PC-9 (cell line): ENCODE measurements at regions not wholly inside any gene's neighbourhood (a gene's known extent, or its start where the extent isn't known, plus 50 kb on each side); places are given as distances from the start of the nearest gene placed in this dataset.

ENCODE experiments used
- BruUV-seq: library from RNA; stranded (reverse); fragments of 400-500 nt; replicated peaks from 2 replicates; lab custom pipeline; 2021; lab: Mats Ljungman, UMichigan
- CTCF ChIA-PET: fragments of 300-600 bp; sonication (Branson Sonifier 250); formaldehyde crosslinking; loops from one replicate; lab custom pipeline; 2022; ENCODE audit warnings: antibody characterized with exemption; lab: Charles Lee
- POLR2A ChIA-PET: fragments of 300-600 bp; sonication (Branson Sonifier 250); formaldehyde crosslinking; loops from one replicate; lab custom pipeline; 2022; ENCODE audit warnings: antibody characterized with exemption; ENCODE audit not compliant: unreplicated experiment; lab: Charles Lee
- DNase-seq, 2 experiments: peaks; one replicate each; pipeline versions ENCODE4 v3.0.0 to v3.0.0-alpha.2; 2015 to 2022; ENCODE audit warnings: mixed read lengths in 1 of 2
- H2AFZ ChIP-seq: fragments of 200-600 bp; sonication (generic); 2 replicates; pipeline ENCODE4 v1.8.1; 2017; ENCODE audit warnings: antibody characterized with exemption
- H3F3A ChIP-seq: fragments of 200-600 bp; sonication (generic); 2 replicates; pipeline ENCODE4 v1.8.1; 2017; ENCODE audit warnings: antibody characterized with exemption, mild to moderate bottlenecking, low read depth; ENCODE audit not compliant: insufficient read depth
- H3K27ac ChIP-seq: fragments of 200-600 bp; sonication (generic); 2 replicates; pipeline ENCODE4 v1.6.1; 2016; ENCODE audit warnings: mixed run types
- H3K27me3 ChIP-seq: fragments of 200-600 bp; sonication (generic); 2 replicates; pipeline ENCODE4 v1.6.1; 2016; ENCODE audit warnings: low read depth, mixed run types; ENCODE audit not compliant: insufficient read depth
- H3K36me3 ChIP-seq: fragments of 200-600 bp; sonication (generic); 2 replicates; pipeline ENCODE4 v1.6.1; 2016; ENCODE audit warnings: low read depth, mixed run types
- H3K4me1 ChIP-seq: fragments of 200-600 bp; sonication (generic); replicated peaks from 2 replicates; pipeline ENCODE4 v1.6.1; 2016; ENCODE audit warnings: mixed run types; ENCODE audit not compliant: insufficient read depth
- H3K4me2 ChIP-seq: fragments of 200-600 bp; sonication (generic); 2 replicates; pipeline ENCODE4 v1.6.1; 2017; ENCODE audit warnings: mixed run types
- H3K4me3 ChIP-seq: fragments of 200-600 bp; sonication (generic); 2 replicates; pipeline ENCODE4 v1.6.1; 2016; ENCODE audit warnings: mixed run types
- H3K79me2 ChIP-seq: fragments of 200-600 bp; sonication (generic); 2 replicates; pipeline ENCODE4 v1.6.1; 2017; ENCODE audit warnings: low read depth, mixed run types
- H3K9me2 ChIP-seq: fragments of 200-600 bp; sonication (generic); 2 replicates; pipeline ENCODE4 v1.8.1; 2017; ENCODE audit warnings: mild to moderate bottlenecking; ENCODE audit not compliant: insufficient read depth
- H3K9me3 ChIP-seq: fragments of 200-600 bp; sonication (generic); 2 replicates; pipeline ENCODE4 v1.8.1; 2016; ENCODE audit warnings: low read depth; ENCODE audit not compliant: insufficient read depth
- H4K20me1 ChIP-seq: fragments of 200-600 bp; sonication (generic); 2 replicates; pipeline ENCODE4 v1.8.1; 2017; ENCODE audit not compliant: insufficient read depth
- EZH2 ChIP-seq: fragments of 200-600 bp; sonication (generic); IDR thresholded peaks from 2 replicates; pipeline ENCODE4 v1.8.0; 2017; ENCODE audit warnings: antibody characterized with exemption, low read depth
- intact Hi-C: fragments of 100-400 bp; cut with micrococcal nuclease; formaldehyde crosslinking; loops from one replicate; pipeline ENCODE4 v1.10.0; 2022; ENCODE audit not compliant: unreplicated experiment
- TF ChIP-seq, protein P1 (sequence below): fragments of 200-600 bp; sonication (generic); conservative IDR thresholded peaks from 2 replicates; pipeline ENCODE4 v1.6.1; 2017; ENCODE audit warnings: mixed run types, antibody characterized with exemption, mild to moderate bottlenecking, moderate library complexity

DNA sequence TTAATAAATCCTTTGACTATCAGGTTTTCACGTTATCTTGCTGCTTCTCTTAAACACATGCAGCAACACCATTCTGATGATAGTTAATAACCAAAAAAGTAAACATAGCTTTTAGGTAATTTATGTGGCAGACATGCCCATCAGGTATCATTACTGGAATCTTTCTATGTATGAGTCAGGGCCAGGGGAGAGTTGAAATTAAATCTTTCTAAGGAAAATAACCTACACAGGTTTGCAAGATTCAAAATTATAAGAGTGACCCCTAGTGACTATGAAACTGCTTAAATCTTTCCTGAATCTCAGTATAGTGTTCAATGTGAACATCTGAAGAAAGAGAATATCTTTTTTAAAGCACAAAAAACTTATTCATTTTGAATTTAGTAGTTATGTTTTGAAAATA is 666.6 kb downstream of the CDH11 start:
- DNase-seq: no peak
- no TSS peak for BruUV-seq
- Histone ChIP-seq H3K79me2 (no peaks in the 10 kb centered on the region), H3K4me1 (no peaks in the 10 kb centered on the region), H3K27me3 (no peaks in the 10 kb centered on the region), H3K27ac (no peak overlapping the region), H3K9me3 (no peaks in the 10 kb centered on the region), H4K20me1 (no peaks in the 10 kb centered on the region), H3F3A (no peaks in the 10 kb centered on the region), H3K9me2 (no peaks in the 10 kb centered on the region), H2AFZ (no peak overlapping the region), H3K36me3 (no peaks in the 10 kb centered on the region), H3K4me3 (no peak overlapping the region), H3K4me2 (no peak overlapping the region)
- POLR2A ChIA-PET: no interaction called here
- TF ChIP-seq, protein P1, sequence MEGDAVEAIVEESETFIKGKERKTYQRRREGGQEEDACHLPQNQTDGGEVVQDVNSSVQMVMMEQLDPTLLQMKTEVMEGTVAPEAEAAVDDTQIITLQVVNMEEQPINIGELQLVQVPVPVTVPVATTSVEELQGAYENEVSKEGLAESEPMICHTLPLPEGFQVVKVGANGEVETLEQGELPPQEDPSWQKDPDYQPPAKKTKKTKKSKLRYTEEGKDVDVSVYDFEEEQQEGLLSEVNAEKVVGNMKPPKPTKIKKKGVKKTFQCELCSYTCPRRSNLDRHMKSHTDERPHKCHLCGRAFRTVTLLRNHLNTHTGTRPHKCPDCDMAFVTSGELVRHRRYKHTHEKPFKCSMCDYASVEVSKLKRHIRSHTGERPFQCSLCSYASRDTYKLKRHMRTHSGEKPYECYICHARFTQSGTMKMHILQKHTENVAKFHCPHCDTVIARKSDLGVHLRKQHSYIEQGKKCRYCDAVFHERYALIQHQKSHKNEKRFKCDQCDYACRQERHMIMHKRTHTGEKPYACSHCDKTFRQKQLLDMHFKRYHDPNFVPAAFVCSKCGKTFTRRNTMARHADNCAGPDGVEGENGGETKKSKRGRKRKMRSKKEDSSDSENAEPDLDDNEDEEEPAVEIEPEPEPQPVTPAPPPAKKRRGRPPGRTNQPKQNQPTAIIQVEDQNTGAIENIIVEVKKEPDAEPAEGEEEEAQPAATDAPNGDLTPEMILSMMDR: no peak
- TF ChIP-seq EZH2: no peak
- CTCF ChIA-PET: no interaction called here
- intact Hi-C loops: no loop called here

GRCh38 chr16:64453646-64454045 is 668.2 kb downstream of the CDH11 start:
- CTCF ChIA-PET: no interaction called here

DNA sequence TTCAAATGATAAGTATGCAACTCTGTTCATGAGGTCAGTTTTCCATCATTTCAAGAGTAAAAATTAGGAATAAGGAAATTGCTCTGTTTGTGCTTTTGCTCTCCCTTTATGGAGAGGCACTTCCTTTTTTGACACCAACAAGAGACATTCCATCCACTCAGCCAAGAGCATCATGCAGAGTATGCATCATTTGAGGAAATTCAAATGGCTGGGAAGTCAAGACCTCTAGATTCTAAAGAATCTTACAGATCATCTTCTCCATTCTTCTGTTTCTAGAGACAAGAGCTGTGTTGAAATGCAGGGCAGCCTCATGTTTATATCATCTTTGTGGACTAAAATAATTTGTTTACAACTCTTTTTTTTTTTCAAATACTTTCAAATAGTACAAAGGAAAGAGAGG is 669.4 kb downstream of the CDH11 start:
- CTCF ChIA-PET: no interaction called here

More at GRCh38 chr16:64453646-64454045, 668.2 kb downstream of the CDH11 start:
- Histone ChIP-seq H2AFZ (no peak overlapping the region), H3K4me2 (no peak overlapping the region), H3K4me1 (no peaks in the 10 kb centered on the region), H3F3A (no peaks in the 10 kb centered on the region), H3K9me2 (no peaks in the 10 kb centered on the region), H3K36me3 (no peaks in the 10 kb centered on the region), H3K9me3 (no peaks in the 10 kb centered on the region), H4K20me1 (no peaks in the 10 kb centered on the region), H3K4me3 (no peak overlapping the region), H3K27me3 (no peaks in the 10 kb centered on the region), H3K79me2 (no peaks in the 10 kb centered on the region), H3K27ac (no peak overlapping the region)
- TF ChIP-seq, protein P1: no peak
- no peak for TF ChIP-seq EZH2
- intact Hi-C loops: no loop called here
- POLR2A ChIA-PET: no interaction called here
- no peak for DNase-seq
- no TSS peak for BruUV-seq

More for the DNA sequence above, 669.4 kb downstream of the CDH11 start:
- no peak for DNase-seq
- no peak overlapping the region for H3K4me3 ChIP-seq
- no peak overlapping the region for H3K27ac ChIP-seq
- no peaks in the 10 kb centered on the region for H3K9me2 ChIP-seq
- no peaks in the 10 kb centered on the region for H3K9me3 ChIP-seq
- H3K4me2 ChIP-seq: no peak overlapping the region
- no peaks in the 10 kb centered on the region for H3F3A ChIP-seq
- H3K4me1 ChIP-seq: no peaks in the 10 kb centered on the region
- POLR2A ChIA-PET: no interaction called here
- TF ChIP-seq, protein P1: no peak
- no peak for TF ChIP-seq EZH2
- no peak overlapping the region for H2AFZ ChIP-seq
- H3K36me3 ChIP-seq: no peaks in the 10 kb centered on the region
- BruUV-seq: no TSS peak
- no peaks in the 10 kb centered on the region for H4K20me1 ChIP-seq
- no peaks in the 10 kb centered on the region for H3K79me2 ChIP-seq
- intact Hi-C loops: no loop called here
- H3K27me3 ChIP-seq: no peaks in the 10 kb centered on the region
